ENCODE measurements at regions not wholly inside any gene's neighbourhood (a gene's known extent, or its start where the extent isn't known, plus 50 kb on each side); places are given as distances from the start of the nearest gene placed in this dataset.

DNA sequence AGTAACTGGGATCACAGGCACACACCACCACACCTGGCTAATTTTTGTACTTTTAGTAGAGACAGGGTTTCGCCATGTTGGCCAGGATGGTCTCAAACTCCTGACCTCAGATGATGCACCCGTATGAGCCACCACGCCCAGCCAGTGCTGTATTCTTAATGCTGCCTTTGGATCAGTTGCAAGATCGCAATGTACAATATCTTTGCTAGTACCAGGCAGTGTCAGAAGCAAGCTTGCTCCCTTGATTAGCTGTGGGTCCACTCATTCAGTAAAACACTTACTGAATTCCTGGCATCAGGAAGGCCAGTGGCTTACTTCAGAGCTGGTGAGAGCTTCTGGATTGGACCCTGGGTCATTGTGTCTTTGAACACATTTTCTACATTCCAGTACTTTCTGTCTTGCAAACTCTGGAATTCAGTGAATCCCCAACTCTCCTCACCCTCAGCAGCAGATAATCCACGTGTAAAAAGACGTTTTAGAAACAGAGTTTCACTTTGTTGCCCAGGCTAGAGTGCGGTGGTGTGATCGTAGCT is 1183.7 kb downstream of the AACS start:
- TF ChIP-seq, protein P1, sequence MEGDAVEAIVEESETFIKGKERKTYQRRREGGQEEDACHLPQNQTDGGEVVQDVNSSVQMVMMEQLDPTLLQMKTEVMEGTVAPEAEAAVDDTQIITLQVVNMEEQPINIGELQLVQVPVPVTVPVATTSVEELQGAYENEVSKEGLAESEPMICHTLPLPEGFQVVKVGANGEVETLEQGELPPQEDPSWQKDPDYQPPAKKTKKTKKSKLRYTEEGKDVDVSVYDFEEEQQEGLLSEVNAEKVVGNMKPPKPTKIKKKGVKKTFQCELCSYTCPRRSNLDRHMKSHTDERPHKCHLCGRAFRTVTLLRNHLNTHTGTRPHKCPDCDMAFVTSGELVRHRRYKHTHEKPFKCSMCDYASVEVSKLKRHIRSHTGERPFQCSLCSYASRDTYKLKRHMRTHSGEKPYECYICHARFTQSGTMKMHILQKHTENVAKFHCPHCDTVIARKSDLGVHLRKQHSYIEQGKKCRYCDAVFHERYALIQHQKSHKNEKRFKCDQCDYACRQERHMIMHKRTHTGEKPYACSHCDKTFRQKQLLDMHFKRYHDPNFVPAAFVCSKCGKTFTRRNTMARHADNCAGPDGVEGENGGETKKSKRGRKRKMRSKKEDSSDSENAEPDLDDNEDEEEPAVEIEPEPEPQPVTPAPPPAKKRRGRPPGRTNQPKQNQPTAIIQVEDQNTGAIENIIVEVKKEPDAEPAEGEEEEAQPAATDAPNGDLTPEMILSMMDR (IDR thresholded peaks at IDR 0.05; ENCODE audit: low read depth, low read length): no peak
- H3K4me1 ChIP-seq (ENCODE audit: low read depth): no peaks in the 10 kb centered on the region
- DNase-seq (ENCODE audit: low read depth in 1 of 2, low spot score in 1 of 2): no peak
- H3K27me3 ChIP-seq: no peaks in the 10 kb centered on the region
- no peaks in the 10 kb centered on the region for H3K36me3 ChIP-seq
- no peaks in the 10 kb centered on the region for H3K9me3 ChIP-seq (ENCODE audit: low read depth)
- H3K27ac ChIP-seq: no peak overlapping the region
- H3K4me3 ChIP-seq: no peak overlapping the region

DNA sequence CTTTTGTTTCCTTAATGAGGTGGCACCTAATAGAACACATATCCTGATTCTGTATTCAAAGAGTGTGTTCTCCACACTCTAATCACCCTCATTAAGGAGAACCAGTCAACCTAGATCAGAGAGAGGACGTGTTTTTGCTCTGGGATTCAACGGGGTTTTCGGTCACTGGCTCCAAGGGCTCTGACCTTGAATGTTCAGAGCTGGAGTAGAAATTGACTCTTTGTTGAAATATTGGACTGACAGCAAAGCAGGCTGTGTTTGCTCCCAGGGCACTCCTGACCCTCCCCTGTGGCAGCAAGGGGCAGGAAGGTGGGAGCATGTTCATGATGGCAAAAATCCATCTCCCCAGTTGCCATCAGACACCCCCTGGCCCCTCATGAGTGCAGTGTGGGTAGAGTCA is 1193.0 kb downstream of the AACS start:
- DNase-seq (ENCODE audit: low read depth in 1 of 2, low spot score in 1 of 2): no peak
- H3K4me1 ChIP-seq (ENCODE audit: low read depth): no peaks in the 10 kb centered on the region
- H3K4me3 ChIP-seq: no peak overlapping the region
- no peaks in the 10 kb centered on the region for H3K36me3 ChIP-seq
- no peak overlapping the region for H3K27ac ChIP-seq
- TF ChIP-seq, protein P1 (IDR thresholded peaks at IDR 0.05; ENCODE audit: low read depth, low read length): no peak
- no peaks in the 10 kb centered on the region for H3K27me3 ChIP-seq
- H3K9me3 ChIP-seq (ENCODE audit: low read depth): no peaks in the 10 kb centered on the region

DNA sequence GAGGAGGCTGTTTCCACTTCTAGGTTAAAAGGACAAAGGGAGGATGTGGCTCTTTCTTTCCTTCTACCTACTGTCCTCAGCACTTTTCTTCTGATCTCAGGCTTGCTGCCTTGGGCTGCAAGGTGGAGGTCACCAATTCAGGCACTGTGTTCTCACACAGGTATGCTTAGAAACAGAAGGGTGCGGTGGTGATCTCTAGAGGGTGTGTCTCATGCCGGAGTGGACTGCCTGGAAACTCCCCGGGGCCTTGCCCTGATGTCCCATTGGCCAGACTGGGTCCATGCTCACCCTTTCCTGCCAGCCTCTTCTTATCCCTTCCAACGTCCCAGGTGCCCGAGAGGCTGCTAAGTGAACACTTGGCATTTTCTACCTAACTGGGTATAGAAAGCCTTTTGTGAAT is 1197.6 kb downstream of the AACS start:
- DNase-seq (ENCODE audit: low read depth in 1 of 2, low spot score in 1 of 2): no peak
- no peaks in the 10 kb centered on the region for H3K9me3 ChIP-seq (ENCODE audit: low read depth)
- no peaks in the 10 kb centered on the region for H3K36me3 ChIP-seq
- H3K27ac ChIP-seq: no peak overlapping the region
- no peaks in the 10 kb centered on the region for H3K4me1 ChIP-seq (ENCODE audit: low read depth)
- TF ChIP-seq, protein P1 (IDR thresholded peaks at IDR 0.05; ENCODE audit: low read depth, low read length): no peak
- H3K4me3 ChIP-seq: no peak overlapping the region
- H3K27me3 ChIP-seq: no peaks in the 10 kb centered on the region

DNA sequence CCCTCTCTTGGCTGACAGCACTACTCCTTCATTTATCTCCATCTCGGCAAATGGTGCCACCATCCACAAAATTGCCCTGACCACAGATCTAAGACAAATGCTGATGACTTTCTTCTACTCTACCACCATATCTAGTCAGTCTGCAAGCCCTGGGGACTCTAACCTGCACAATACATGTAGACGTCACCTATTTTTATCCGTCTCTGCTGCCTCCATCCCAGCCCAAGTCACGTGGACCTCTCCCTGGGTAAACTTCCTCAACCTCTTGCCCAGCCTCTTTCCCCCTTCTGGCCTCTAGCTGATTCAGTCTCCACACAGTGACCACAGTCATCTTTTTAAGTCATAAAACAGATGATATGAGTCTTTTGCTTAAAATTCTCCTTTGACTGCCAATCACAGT is 1203.0 kb downstream of the AACS start:
- H3K36me3 ChIP-seq: no peaks in the 10 kb centered on the region
- no peaks in the 10 kb centered on the region for H3K27me3 ChIP-seq
- H3K9me3 ChIP-seq (ENCODE audit: low read depth): no peaks in the 10 kb centered on the region
- no peak overlapping the region for H3K4me3 ChIP-seq
- TF ChIP-seq, protein P1 (IDR thresholded peaks at IDR 0.05; ENCODE audit: low read depth, low read length): no peak
- no peak overlapping the region for H3K27ac ChIP-seq
- DNase-seq (ENCODE audit: low read depth in 1 of 2, low spot score in 1 of 2): no peak
- no peaks in the 10 kb centered on the region for H3K4me1 ChIP-seq (ENCODE audit: low read depth)

DNA sequence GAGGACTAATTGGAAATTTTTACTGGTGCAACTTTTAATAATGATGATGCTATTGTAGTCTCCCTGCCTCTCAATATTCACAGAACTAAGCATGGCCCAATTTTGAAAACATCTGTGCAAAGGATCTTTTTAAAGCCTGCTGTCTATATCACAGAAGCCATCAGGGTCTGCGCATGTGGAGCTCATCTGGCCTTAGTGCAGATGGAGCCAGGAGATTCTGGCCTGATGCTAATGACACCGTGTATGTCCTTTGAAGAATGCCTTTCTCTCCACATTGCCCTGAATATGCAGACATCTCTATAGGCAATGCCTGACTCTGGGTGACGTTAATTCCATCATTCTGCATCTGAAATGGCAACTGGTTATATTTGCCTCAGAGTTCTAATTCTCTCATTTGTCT is 1205.9 kb downstream of the AACS start:
- TF ChIP-seq, protein P1 (IDR thresholded peaks at IDR 0.05; ENCODE audit: low read depth, low read length): no peak
- H3K27ac ChIP-seq: no peak overlapping the region
- no peaks in the 10 kb centered on the region for H3K4me1 ChIP-seq (ENCODE audit: low read depth)
- DNase-seq (ENCODE audit: low read depth in 1 of 2, low spot score in 1 of 2): no peak
- H3K27me3 ChIP-seq: no peaks in the 10 kb centered on the region
- H3K4me3 ChIP-seq: no peak overlapping the region
- H3K36me3 ChIP-seq: no peaks in the 10 kb centered on the region
- H3K9me3 ChIP-seq (ENCODE audit: low read depth): no peaks in the 10 kb centered on the region

DNA sequence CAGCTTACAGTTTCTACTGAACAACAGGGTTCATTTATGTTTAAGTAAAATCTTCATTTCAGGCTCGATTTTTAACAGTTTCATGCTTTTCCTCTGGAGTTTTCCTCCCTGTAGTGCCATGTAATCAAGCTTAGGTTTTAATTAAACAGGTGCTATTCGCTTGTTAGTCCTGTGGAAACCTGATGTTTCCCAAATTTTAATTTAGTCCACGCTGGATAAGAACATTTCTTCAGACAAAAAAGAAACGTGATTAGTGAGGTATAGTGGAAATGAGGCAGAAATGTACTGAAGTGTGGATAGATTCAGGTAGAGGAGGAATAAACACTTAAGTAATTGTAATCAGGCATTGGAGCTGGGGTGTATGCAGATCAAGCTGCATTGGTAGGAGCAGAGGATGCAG is 1217.5 kb downstream of the AACS start:
- DNase-seq (ENCODE audit: low read depth in 1 of 2, low spot score in 1 of 2): no peak
- Histone ChIP-seq H3K4me1 (ENCODE audit: low read depth) (no peaks in the 10 kb centered on the region), H3K27me3 (no peaks in the 10 kb centered on the region), H3K36me3 (no peaks in the 10 kb centered on the region), H3K4me3 (no peak overlapping the region), H3K9me3 (ENCODE audit: low read depth) (no peaks in the 10 kb centered on the region), H3K27ac (no peak overlapping the region)
- TF ChIP-seq, protein P1 (IDR thresholded peaks at IDR 0.05; ENCODE audit: low read depth, low read length): no peak
